HG02870 (cell line): ENCODE measurements at regions not wholly inside any gene's neighbourhood (a gene's known extent, or its start where the extent isn't known, plus 50 kb on each side); places are given as distances from the start of the nearest gene placed in this dataset.
"Not testable (repeated sequence)": the region's sequence is repeated elsewhere in the genome, so short reads cannot be mapped to it uniquely, and the experiment has no call there.

Experiments
- ATAC-seq: cut with Tn5 transposase; IDR thresholded peaks from one replicate; pipeline ENCODE4 v1.9.1; 2021; ENCODE audit warnings: mild to moderate bottlenecking, moderate library complexity; ENCODE audit not compliant: unreplicated experiment

GRCh38 chr15:46879032-46879770 lies 838.1 kb upstream of the SEMA6D start:
- ATAC-seq: no peak

GRCh38 chr15:46880791-46881190 lies 836.5 kb upstream of the SEMA6D start:
- ATAC-seq: no peak

DNA sequence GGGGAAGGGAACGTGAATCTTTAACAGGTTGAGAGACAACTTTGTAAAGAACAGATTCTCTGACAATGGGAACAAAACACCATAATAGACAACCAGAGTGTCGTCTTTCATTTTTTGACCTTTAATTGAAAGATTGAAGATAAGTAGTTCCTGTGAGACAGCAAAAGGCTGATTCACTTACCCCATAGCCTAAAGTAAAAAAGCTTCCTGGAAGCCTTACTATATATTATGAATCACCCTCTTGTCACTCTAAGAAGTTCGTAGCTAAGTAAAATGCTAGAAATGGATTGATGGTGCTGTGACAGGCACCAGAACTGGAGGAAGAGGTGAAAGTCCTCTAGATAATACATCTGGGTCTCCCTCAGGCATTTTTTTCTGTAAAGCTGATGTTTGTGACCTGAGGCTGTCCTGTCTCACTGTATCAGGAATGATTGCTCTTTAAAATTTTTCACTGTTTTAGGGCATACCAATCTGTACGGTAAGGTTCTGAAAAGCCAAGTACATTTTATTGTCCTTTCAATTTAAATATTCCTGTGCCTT lies 824.6 kb upstream of the SEMA6D start:
- no peak for ATAC-seq

- no peak for ATAC-seq
Observed at GRCh38 chr15:46894644-46895043, 822.7 kb upstream of the SEMA6D start.

DNA sequence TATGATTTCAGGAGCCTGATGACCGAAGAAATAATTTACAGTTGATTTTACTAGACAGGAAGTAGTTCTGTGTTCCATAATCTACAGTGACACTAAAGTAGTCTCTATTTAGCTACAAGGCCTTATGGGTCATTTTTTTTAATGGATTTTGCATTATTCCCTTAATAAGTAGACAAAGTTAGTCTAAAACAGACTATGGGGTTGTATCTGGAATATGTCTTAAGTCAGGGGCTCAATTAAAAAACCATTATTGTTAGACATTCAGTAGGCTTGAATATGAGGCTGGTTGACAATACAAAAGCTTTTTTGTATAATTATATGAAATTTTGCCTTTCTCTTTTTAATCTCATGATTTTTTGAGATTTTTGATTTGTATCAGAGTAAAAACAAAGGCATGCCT lies 820.0 kb upstream of the SEMA6D start:
- no peak for ATAC-seq

DNA sequence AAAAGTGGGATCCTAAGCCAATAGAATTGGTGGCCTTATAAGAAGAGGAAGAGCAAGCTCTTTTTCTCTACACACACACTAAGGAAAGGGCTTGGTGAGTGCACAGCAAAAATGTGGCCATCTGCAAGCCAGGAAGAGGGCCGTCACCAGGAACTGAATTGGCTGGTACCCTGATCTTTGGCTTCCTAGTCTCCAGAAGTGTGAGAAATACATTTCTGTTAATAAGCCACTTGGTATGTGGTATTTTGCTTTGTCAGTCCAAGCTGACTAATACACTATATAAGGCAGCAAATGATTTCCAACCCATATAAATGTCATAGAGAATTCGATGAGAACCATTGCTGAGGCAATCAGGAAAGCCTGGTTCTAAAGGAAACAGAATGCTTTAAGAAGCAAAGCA lies 816.3 kb upstream of the SEMA6D start:
- no peak for ATAC-seq

DNA sequence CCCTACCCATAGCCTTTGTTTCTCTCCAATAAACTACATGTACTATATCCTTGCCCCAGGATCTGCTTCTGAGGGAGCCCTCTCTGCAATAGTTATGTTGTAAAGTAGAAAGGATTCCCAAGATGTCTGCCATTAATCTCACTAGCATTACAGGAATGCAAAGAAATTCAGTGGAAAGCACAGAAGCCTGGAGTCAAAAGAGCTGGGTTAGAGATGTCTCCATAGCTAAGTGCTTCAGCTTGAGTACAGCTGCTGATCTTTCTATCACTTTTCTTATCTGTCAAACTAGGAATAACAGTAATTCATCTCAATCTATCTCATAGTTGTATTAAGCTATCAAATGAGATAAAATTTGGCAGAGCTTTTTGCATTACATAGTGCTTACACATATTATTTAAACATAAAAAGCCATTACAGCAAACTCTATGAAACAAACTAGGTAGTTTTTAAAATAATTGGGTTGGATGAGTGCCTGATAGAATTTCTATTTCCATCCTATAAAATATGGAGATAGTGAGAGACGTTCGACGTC lies 799.5 kb upstream of the SEMA6D start:
- ATAC-seq: no peak

- no peak for ATAC-seq
Observed at GRCh38 chr15:46918462-46919140, 798.7 kb upstream of the SEMA6D start.

DNA sequence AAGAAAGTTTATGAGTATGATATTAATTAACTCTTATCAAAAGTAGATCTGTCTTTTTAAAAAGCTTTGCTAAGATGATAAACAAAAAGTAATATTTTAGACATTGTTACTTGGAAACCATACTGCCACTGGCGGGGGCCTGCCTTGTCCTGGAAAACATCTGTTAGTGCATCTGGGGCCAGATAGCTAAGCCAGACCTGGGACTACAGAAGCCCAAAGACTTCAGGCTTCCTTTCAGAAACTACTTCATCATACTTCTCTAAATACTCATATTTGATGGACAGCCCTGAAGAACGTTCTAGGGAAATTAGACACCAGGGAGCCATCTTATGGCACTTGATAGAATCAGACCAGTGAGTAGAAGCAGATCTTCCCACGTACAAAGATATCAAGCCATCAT lies 795.4 kb upstream of the SEMA6D start:
- ATAC-seq: no peak

GRCh38 chr15:46930426-46930825 lies 786.9 kb upstream of the SEMA6D start:
- no peak for ATAC-seq

DNA sequence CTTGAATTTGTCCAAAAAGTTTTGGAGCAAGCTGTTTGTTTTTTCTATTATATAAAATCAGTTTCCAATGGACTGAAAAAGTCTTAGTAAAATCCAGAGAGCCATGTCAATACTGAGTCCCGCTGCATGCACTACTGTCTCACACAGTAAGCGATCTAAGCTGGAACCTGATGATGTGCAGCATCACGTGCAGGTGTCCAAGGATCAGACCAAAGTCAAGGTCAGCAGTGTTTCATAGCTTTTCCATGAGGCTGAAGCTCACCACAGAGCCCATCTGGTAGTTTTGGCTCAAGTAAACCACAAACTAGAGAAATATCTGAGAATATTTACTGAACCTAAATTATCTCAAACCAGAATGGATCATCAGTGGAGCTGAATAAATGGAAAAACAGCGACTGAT lies 784.0 kb upstream of the SEMA6D start:
- ATAC-seq: no peak

DNA sequence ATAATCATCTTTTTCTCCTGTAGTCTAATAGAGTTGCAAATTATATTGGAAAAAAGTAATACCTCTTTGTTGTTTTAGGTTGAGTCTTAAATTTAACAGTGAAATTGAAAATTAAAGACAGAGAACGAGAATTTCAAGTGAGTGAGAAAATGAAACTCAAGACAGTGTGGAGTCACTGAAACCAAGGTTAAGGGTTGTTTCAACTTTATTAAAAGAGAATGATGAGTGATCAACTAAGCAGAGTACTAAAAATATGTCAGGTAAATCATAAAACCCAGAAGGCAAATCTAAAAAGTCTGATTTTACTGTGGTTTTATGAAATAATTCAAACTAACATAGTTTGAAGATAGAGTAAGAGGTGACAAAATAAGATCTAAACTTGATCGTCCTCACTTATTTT lies 782.5 kb upstream of the SEMA6D start:
- no peak for ATAC-seq

- ATAC-seq: no peak
Observed at GRCh38 chr15:46938169-46938568, 779.1 kb upstream of the SEMA6D start.

- no peak for ATAC-seq
Observed at GRCh38 chr15:46941241-46941640, 776.1 kb upstream of the SEMA6D start.

DNA sequence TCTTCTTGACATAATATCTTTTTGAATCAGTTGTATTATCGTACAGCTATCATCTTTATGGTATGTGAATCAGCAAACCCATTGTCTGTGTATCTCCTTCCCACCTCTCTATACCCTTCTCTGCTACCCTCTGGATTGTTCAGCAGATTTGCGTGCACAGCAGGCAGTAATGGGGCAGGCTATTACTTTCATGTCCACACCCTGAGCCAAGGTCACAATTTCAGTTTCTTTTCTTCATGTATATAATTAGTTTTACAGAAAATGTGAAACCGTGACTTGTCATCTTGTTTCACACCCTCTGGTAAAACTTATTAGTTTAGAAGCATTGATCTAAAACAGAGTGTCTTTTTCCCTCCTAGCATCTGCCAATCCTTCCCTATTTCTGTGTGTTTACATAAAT lies 770.4 kb upstream of the SEMA6D start:
- ATAC-seq: no peak

DNA sequence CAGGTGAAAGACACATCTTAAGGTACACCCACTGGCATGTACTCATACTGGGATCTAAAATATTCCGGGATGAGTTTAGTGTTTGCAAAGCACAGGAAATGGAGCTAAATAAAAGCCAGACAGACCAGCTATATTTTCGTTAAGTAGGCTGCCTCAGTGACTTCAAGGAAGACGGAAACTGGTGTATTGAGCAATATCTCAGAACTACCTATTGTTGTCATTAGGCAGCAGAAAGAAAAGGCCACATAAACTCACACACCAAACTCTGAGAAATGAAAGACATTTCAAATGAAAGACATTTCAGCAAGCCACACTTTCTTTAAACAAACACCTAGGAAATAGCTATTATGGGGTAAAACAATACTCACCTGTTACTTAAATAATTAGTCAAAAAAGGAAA lies 761.7 kb upstream of the SEMA6D start:
- no peak for ATAC-seq

- ATAC-seq: no peak
Observed at GRCh38 chr15:46956456-46956855, 760.8 kb upstream of the SEMA6D start.

DNA sequence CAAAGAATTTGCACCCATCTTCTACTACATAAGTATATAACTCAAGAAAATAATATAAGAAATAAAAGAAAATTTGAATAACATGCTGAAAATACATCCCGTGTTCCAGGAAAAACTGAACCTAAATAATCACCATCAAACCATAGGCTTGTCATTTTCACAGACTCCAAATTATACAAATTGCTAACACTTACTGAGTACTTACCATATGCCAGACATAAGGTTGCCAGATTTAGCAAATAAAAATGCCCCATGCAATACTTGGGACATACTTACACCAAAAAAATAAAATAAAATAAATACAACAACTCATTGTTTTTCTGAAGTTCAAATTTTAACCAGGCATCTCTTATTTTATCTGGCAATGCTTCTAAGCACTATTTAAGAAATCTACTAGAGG lies 760.4 kb upstream of the SEMA6D start:
- no peak for ATAC-seq

- ATAC-seq: no peak
Observed at GRCh38 chr15:46960581-46960980, 756.7 kb upstream of the SEMA6D start.

DNA sequence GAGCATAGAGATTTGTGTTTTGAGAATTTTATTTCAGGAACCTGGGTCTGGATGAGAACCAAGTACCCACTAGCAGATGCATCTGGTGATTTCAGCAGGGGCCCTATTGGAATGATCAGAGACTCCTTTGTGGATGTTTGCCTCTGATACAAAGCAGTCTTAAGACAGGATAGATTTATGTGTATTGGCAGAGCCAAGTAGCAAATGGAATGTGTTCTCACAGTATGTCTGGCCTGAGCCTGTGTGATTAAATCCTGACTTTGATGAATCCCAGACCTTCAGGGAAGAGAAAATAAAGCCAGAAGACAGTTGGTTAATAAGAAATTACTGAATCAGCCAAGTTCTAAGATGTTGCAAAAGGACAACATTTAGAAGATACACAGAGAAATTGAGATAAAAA lies 755.5 kb upstream of the SEMA6D start:
- no peak for ATAC-seq

GRCh38 chr15:46988055-46988454 lies 729.2 kb upstream of the SEMA6D start:
- ATAC-seq: not testable (repeated sequence)

- no peak for ATAC-seq
Observed at GRCh38 chr15:46996359-46996758, 720.9 kb upstream of the SEMA6D start.
